ENCODE measurements at regions not wholly inside any gene's neighbourhood (a gene's known extent, or its start where the extent isn't known, plus 50 kb on each side); places are given as distances from the start of the nearest gene placed in this dataset.

GRCh38 chr5:106415541-106415940, 1255.2 kb downstream of the EFNA5 start:
- TF ChIP-seq CTCF (IDR thresholded peaks at IDR 0.05) = no peak
- no peak for TF ChIP-seq POLR2AphosphoS5 (IDR thresholded peaks at IDR 0.05)
- TF ChIP-seq POLR2A (IDR thresholded peaks at IDR 0.05) = no peak
- TF ChIP-seq EP300 (IDR thresholded peaks at IDR 0.05) = no peak
- no peaks in the 10 kb centered on the region for H3K36me3 ChIP-seq
- intact Hi-C loops (cut with DNase I; ENCODE audit: low total_unique reads) = no loop called here

GRCh38 chr5:106414342-106414741, 1256.4 kb downstream of the EFNA5 start:
- H3K27me3 ChIP-seq = no peaks in the 10 kb centered on the region
- no peak for DNase-seq
- no peaks in the 10 kb centered on the region for H3K4me1 ChIP-seq
- no peak for TF ChIP-seq POLR2A (IDR thresholded peaks at IDR 0.05)
- H3K4me3 ChIP-seq = no peak overlapping the region
- intact Hi-C loops (cut with DNase I; ENCODE audit: low total_unique reads) = no loop called here
- no peaks in the 10 kb centered on the region for H3K36me3 ChIP-seq
- no peak overlapping the region for H3K27ac ChIP-seq
- no peaks in the 10 kb centered on the region for H3K9me3 ChIP-seq
- 92 to 98% (median 94%) methylated on average over 2 of the region's 2 CpGs for WGBS, 5 donors

More at GRCh38 chr5:106415541-106415940, 1255.2 kb downstream of the EFNA5 start:
- 67 to 83% (median 75%) methylated on average over 4 of the region's 4 CpGs for WGBS, 5 donors
- Histone ChIP-seq H3K4me1 (no peaks in the 10 kb centered on the region), H3K9me3 (no peaks in the 10 kb centered on the region), H3K27ac (no peak overlapping the region), H3K4me3 (no peak overlapping the region), H3K27me3 (no peaks in the 10 kb centered on the region)
- DNase-seq = no peak

GRCh38 chr5:106412606-106413005, 1258.1 kb downstream of the EFNA5 start:
- no peaks in the 10 kb centered on the region for H3K9me3 ChIP-seq
- intact Hi-C loops (cut with DNase I; ENCODE audit: low total_unique reads) = no loop called here
- TF ChIP-seq CTCF (IDR thresholded peaks at IDR 0.05) (no peak), POLR2AphosphoS5 (IDR thresholded peaks at IDR 0.05) (no peak), EP300 (IDR thresholded peaks at IDR 0.05) (no peak), POLR2A (IDR thresholded peaks at IDR 0.05) (no peak)

GRCh38 chr5:106408570-106408969, 1262.2 kb downstream of the EFNA5 start:
- Histone ChIP-seq H3K36me3 (no peaks in the 10 kb centered on the region), H3K4me3 (no peak overlapping the region), H3K27me3 (no peaks in the 10 kb centered on the region), H3K27ac (no peak overlapping the region), H3K9me3 (no peaks in the 10 kb centered on the region), H3K4me1 (no peaks in the 10 kb centered on the region)
- no peak for DNase-seq
- no peak for TF ChIP-seq CTCF (IDR thresholded peaks at IDR 0.05)
- no peak for TF ChIP-seq POLR2AphosphoS5 (IDR thresholded peaks at IDR 0.05)
- TF ChIP-seq EP300 (IDR thresholded peaks at IDR 0.05) = no peak
- no peak for TF ChIP-seq POLR2A (IDR thresholded peaks at IDR 0.05)
- intact Hi-C loops (cut with DNase I; ENCODE audit: low total_unique reads) = no loop called here
- 70 to 84% (median 74%) methylated on average over 2 of the region's 2 CpGs for WGBS, 5 donors

More at GRCh38 chr5:106412606-106413005, 1258.1 kb downstream of the EFNA5 start:
- Histone ChIP-seq H3K27ac (no peak overlapping the region), H3K36me3 (no peaks in the 10 kb centered on the region), H3K27me3 (no peaks in the 10 kb centered on the region), H3K4me3 (no peak overlapping the region), H3K4me1 (no peaks in the 10 kb centered on the region)
- no peak for DNase-seq

GRCh38 chr5:106408141-106408540, 1262.6 kb downstream of the EFNA5 start:
- Histone ChIP-seq H3K9me3 (no peaks in the 10 kb centered on the region), H3K36me3 (no peaks in the 10 kb centered on the region), H3K4me1 (no peaks in the 10 kb centered on the region), H3K27ac (no peak overlapping the region), H3K4me3 (no peak overlapping the region), H3K27me3 (no peaks in the 10 kb centered on the region)
- no peak for DNase-seq
- WGBS, 5 donors = 70 to 91% (median 80%) methylated on average over 1 of the region's 1 CpG
- intact Hi-C loops (cut with DNase I; ENCODE audit: low total_unique reads) = no loop called here
- no peak for TF ChIP-seq CTCF (IDR thresholded peaks at IDR 0.05)
- TF ChIP-seq EP300 (IDR thresholded peaks at IDR 0.05) = no peak
- TF ChIP-seq POLR2A (IDR thresholded peaks at IDR 0.05) = no peak
- no peak for TF ChIP-seq POLR2AphosphoS5 (IDR thresholded peaks at IDR 0.05)

Data from stomach (tissue), 8 donors.